ENCODE measurements at regions not wholly inside any gene's neighbourhood (a gene's known extent, or its start where the extent isn't known, plus 50 kb on each side); places are given as distances from the start of the nearest gene placed in this dataset.

DNA sequence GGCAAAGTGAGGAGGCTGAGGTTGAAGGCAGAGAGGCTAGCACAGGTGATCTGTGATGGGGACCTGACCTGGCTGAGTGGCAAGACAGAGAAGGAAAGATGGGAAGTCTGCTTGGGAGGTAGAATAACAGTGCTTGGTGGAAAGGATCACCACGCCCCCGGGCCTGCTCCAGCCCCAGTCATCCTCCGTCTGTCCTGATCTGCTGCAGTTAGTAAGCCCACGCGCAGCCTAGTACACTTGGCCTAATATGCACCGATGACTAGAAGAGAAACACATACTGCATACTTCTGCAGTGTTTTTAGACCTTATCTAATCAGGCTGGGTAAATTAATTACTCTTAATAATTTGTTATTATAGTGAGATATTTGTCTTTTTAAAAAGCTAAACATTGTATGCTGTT, 103.7 kb upstream of the KLF3 start:
- DNase-seq (ENCODE audit: low read depth, low spot score): no peak
- Histone ChIP-seq H3K9me3 (ENCODE audit: control insufficient read depth, insufficient read depth, low read length) (no peaks in the 10 kb centered on the region), H3K27me3 (ENCODE audit: control insufficient read depth, insufficient read depth, low read length) (peaks cover 2% of the 10 kb centered on the region), H3K27ac (ENCODE audit: low read depth, low read length) (no peak overlapping the region), H3K4me3 (ENCODE audit: low read depth, low read length) (no peak overlapping the region)
- CTCF ChIA-PET: no interaction called here
- POLR2A ChIA-PET: no interaction called here
- TF ChIP-seq, protein P1, sequence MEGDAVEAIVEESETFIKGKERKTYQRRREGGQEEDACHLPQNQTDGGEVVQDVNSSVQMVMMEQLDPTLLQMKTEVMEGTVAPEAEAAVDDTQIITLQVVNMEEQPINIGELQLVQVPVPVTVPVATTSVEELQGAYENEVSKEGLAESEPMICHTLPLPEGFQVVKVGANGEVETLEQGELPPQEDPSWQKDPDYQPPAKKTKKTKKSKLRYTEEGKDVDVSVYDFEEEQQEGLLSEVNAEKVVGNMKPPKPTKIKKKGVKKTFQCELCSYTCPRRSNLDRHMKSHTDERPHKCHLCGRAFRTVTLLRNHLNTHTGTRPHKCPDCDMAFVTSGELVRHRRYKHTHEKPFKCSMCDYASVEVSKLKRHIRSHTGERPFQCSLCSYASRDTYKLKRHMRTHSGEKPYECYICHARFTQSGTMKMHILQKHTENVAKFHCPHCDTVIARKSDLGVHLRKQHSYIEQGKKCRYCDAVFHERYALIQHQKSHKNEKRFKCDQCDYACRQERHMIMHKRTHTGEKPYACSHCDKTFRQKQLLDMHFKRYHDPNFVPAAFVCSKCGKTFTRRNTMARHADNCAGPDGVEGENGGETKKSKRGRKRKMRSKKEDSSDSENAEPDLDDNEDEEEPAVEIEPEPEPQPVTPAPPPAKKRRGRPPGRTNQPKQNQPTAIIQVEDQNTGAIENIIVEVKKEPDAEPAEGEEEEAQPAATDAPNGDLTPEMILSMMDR (IDR thresholded peaks at IDR 0.05; ENCODE audit: low read depth, low read length): no peak

DNA sequence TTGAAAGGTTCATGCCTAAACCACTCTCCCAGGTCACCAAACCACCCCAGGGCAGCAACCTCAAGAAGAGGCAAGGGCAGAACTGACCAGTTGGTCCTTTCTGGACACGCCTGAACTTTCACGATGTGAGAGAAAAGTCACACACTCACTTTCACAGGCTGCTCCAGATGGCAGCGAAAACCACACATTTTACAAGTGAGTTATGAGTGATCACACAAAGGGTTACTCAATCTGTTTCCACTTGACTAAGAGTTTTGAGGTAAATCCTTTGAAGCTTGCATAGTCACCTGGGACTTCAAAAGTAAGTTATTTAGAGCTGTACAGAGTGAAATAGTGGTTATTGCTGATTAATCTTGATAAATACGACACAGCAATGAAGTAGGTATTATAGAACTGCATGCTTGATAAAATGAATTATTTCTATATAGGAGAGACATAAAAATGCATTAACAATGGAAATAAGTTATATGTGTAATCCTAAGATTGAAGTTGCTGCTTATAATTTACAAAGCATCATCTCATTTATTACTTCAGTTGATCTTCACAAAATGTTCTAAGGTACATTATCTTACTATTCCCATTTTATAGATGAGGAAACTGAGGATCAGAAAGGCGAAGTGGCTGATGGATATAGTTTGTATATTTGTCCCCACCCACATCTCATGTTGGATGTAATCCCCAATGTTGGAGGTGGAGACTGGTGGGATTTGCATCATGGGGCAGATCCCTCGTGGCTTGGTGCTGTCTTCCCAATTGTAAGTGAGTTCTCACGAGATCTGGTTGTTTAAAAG, 103.0 kb upstream of the KLF3 start:
- CTCF ChIA-PET: interaction anchor here (0.9 to 1.0 kb wide), 2 partner anchors 241 to 381 kb away, joined by 4 read pairs; no protein-coding TSS in a partner anchor
- peaks cover 2% of the 10 kb centered on the region for H3K27me3 ChIP-seq (ENCODE audit: control insufficient read depth, insufficient read depth, low read length)
- H3K27ac ChIP-seq (ENCODE audit: low read depth, low read length): no peak overlapping the region
- no peaks in the 10 kb centered on the region for H3K9me3 ChIP-seq (ENCODE audit: control insufficient read depth, insufficient read depth, low read length)
- no peak for DNase-seq (ENCODE audit: low read depth, low spot score)
- POLR2A ChIA-PET: no interaction called here
- H3K4me3 ChIP-seq (ENCODE audit: low read depth, low read length): no peak overlapping the region
- TF ChIP-seq, protein P1 (IDR thresholded peaks at IDR 0.05; ENCODE audit: low read depth, low read length): no peak

DNA sequence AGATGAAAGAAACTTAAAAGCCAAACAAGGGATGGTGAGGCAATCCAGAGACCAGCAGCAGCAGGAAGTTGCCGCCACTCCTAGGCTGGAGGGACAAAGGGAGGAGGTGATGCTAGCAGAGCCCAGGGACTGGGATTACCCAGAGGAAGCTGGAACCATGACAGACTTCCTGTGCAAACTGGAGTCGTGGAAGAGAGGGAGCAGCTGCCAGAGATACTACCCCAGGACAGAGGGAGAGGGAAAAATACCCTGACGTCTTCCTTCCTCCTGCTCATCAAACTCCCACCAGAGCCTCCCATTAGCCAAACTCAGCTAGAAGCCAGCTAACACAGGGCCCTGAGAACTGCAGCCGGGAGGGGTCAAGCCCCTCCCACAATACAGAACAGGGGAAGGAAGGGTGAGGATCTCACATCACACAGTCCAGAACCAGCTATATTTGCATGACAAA, 101.2 kb upstream of the KLF3 start:
- no peak overlapping the region for H3K4me3 ChIP-seq (ENCODE audit: low read depth, low read length)
- H3K9me3 ChIP-seq (ENCODE audit: control insufficient read depth, insufficient read depth, low read length): no peaks in the 10 kb centered on the region
- CTCF ChIA-PET: no interaction called here
- POLR2A ChIA-PET: no interaction called here
- no peak overlapping the region for H3K27ac ChIP-seq (ENCODE audit: low read depth, low read length)
- TF ChIP-seq, protein P1 (IDR thresholded peaks at IDR 0.05; ENCODE audit: low read depth, low read length): no peak
- no peak for DNase-seq (ENCODE audit: low read depth, low spot score)
- H3K27me3 ChIP-seq (ENCODE audit: control insufficient read depth, insufficient read depth, low read length): no peaks in the 10 kb centered on the region

DNA sequence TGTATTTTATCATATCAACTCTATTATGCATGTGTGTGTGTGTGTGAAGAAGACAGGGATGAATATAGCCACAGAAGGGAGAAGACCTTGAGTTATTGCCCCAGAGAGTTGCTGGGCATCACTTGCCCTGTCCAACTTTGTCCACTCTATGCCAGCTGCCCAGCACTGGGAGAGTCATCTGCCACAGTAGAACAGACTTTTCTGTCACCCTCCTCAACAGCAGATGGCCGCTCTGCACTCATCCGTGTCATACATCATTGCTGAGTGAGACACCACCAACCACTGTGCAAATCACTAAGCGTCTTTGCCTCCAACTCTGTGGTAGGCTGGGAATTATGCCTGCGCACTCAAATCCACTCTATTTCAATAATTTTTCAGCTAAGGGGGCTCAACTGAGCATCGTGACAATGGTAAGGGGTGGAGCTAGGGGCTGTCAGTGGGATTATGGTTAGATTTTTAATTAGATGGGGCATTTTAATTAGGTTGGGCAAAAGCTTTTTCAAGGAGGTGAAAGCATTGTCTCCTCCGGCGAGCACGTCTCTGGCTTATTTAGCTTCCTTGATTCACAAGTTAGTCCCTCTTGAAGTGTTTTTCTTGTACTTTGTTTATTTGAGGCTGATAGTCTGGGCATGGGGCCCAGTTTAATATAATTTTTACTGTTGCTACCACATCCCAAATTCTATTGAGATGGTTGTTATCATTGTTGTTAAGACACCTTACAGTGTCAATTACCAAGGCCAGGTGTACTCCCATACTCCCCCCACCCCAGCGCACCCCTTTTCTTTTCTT, 100.1 kb upstream of the KLF3 start:
- no peak for DNase-seq (ENCODE audit: low read depth, low spot score)
- H3K27me3 ChIP-seq (ENCODE audit: control insufficient read depth, insufficient read depth, low read length): no peaks in the 10 kb centered on the region
- no peak overlapping the region for H3K27ac ChIP-seq (ENCODE audit: low read depth, low read length)
- H3K4me3 ChIP-seq (ENCODE audit: low read depth, low read length): no peak overlapping the region
- TF ChIP-seq, protein P1 (IDR thresholded peaks at IDR 0.05; ENCODE audit: low read depth, low read length): no peak
- CTCF ChIA-PET: no interaction called here
- POLR2A ChIA-PET: interaction anchor here (0.6 kb wide), 1 partner anchor 14 kb away, joined by 3 read pairs; no protein-coding TSS in a partner anchor
- H3K9me3 ChIP-seq (ENCODE audit: control insufficient read depth, insufficient read depth, low read length): no peaks in the 10 kb centered on the region
